Endodermal cell (in vitro differentiated cells): ENCODE measurements at regions not wholly inside any gene's neighbourhood (a gene's known extent, or its start where the extent isn't known, plus 50 kb on each side); places are given as distances from the start of the nearest gene placed in this dataset.
A peak's percentile ranks its signal among the peaks of the same experiment; 100 is the strongest.

ENCODE experiments used
- DNase-seq: peaks from one replicate; pipeline ENCODE4 v3.0.0-alpha.2; 2017
- H3K27ac ChIP-seq: 2 replicates; pipeline ENCODE4 v1.5.1; 2013; ENCODE audit warnings: mild to moderate bottlenecking, low read depth, low read length, moderate library complexity
- H3K27me3 ChIP-seq: 2 replicates; pipeline ENCODE4 v1.6.1; 2013; ENCODE audit warnings: mild to moderate bottlenecking, low read length, moderate library complexity; ENCODE audit not compliant: insufficient read depth, control insufficient read depth, poor library complexity, severe bottlenecking
- H3K36me3 ChIP-seq: 2 replicates; pipeline ENCODE4 v1.7.0; 2013; ENCODE audit warnings: mild to moderate bottlenecking, low read length, moderate library complexity; ENCODE audit not compliant: control insufficient read depth, insufficient read depth
- H3K4me1 ChIP-seq: one replicate; pipeline ENCODE4 v1.7.0; 2013; ENCODE audit warnings: low read length; ENCODE audit not compliant: control insufficient read depth, insufficient read depth
- H3K4me3 ChIP-seq: 2 replicates; pipeline ENCODE4 v1.5.1; 2013; ENCODE audit warnings: mild to moderate bottlenecking, low read length, moderate library complexity
- H3K9ac ChIP-seq: 2 replicates; pipeline ENCODE4 v1.6.1; 2013; ENCODE audit warnings: mild to moderate bottlenecking, low read length, moderate library complexity; ENCODE audit not compliant: poor library complexity, severe bottlenecking; ENCODE audit errors: extremely low read depth
- H3K9me3 ChIP-seq: 2 replicates; pipeline ENCODE4 v1.6.1; 2013; ENCODE audit warnings: mild to moderate bottlenecking, low read length, moderate library complexity; ENCODE audit not compliant: control insufficient read depth
- H3K27ac Mint-ChIP-seq: 2 replicates; pipeline ENCODE4 v1.8.0; 2020; ENCODE audit warnings: mixed read lengths
- H3K27me3 Mint-ChIP-seq: 2 replicates; pipeline ENCODE4 v1.8.0; 2021; ENCODE audit warnings: mild to moderate bottlenecking, mixed read lengths; ENCODE audit not compliant: insufficient read depth
- H3K36me3 Mint-ChIP-seq: 2 replicates; pipeline ENCODE4 v1.8.0; 2020; ENCODE audit warnings: low read depth, mixed read lengths
- H3K4me1 Mint-ChIP-seq: 2 replicates; pipeline ENCODE4 v1.8.0; 2020; ENCODE audit warnings: mixed read lengths
- H3K4me3 Mint-ChIP-seq: 2 replicates; pipeline ENCODE4 v1.8.0; 2020; ENCODE audit warnings: mild to moderate bottlenecking, moderate library complexity, mixed read lengths
- H3K9me3 Mint-ChIP-seq: 2 replicates; pipeline ENCODE4 v1.8.0; 2020; ENCODE audit warnings: mild to moderate bottlenecking, mixed read lengths
- CTCF ChIP-seq: fragments of 200-600 bp; sonication (generic); conservative IDR thresholded peaks from 2 replicates; pipeline ENCODE4 v1.5.0; 2021; ENCODE audit warnings: antibody characterized with exemption, mild to moderate bottlenecking
- WGBS, 2 experiments: methylation state at CpG; one replicate each; pipeline versions ENCODE4 v1.1.5 to v1.1.7; 2013; ENCODE audit warnings: missing lambda C conversion rate in 2 of 2, mixed read lengths in 1 of 2; ENCODE audit not compliant: insufficient coverage in 1 of 2, insufficient read length in 1 of 2; 5-methylcytosine and 5-hydroxymethylcytosine counted together

GRCh38 chr6:145159921-145160320 is 575.4 kb downstream of the EPM2A start:
- peaks cover 6% of the 10 kb centered on the region for H3K36me3 Mint-ChIP-seq
- no peak overlapping the region for H3K4me3 Mint-ChIP-seq
- Histone ChIP-seq H3K36me3 (no peaks in the 10 kb centered on the region), H3K27ac (no peak overlapping the region), H3K27me3 (no peaks in the 10 kb centered on the region), H3K9me3 (peaks cover 20% of the 10 kb centered on the region), H3K4me1 (no peaks in the 10 kb centered on the region), H3K4me3 (no peak overlapping the region), H3K9ac (no peak overlapping the region)
- DNase-seq, result no peak
- H3K4me1 Mint-ChIP-seq, result no peaks in the 10 kb centered on the region
- H3K27ac Mint-ChIP-seq, result no peak overlapping the region
- peaks cover 24% of the 10 kb centered on the region for H3K9me3 Mint-ChIP-seq
- no peaks in the 10 kb centered on the region for H3K27me3 Mint-ChIP-seq
- no peak for TF ChIP-seq CTCF

DNA sequence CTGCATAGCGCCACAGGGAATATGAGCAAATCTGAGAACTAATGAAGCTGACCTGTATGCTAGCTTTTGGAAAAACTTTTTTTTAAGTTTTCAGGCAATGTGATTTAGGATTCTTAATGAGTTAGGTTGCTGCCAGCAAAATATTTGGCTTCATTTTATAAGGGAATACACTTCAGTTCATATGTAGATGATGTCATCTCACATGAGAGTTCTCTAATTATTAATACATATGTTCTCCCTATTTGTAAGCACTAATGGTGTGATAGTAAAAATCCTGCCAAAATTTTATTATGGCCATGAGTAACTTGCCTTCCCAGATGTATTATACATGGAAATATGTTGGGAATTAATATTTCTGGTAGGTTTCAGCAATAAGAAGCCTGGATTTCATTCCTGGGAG is 573.8 kb downstream of the EPM2A start:
- Histone ChIP-seq H3K9me3 (peaks cover 20% of the 10 kb centered on the region), H3K4me3 (no peak overlapping the region), H3K27ac (no peak overlapping the region), H3K4me1 (no peaks in the 10 kb centered on the region), H3K36me3 (no peaks in the 10 kb centered on the region), H3K27me3 (no peaks in the 10 kb centered on the region), H3K9ac (no peak overlapping the region)
- no peaks in the 10 kb centered on the region for H3K4me1 Mint-ChIP-seq
- 95% methylated on average over 1 of the region's 1 CpG; no CpG with 5 or more reads in 1 of the 2 experiments for WGBS, 2 experiments
- H3K9me3 Mint-ChIP-seq, result peaks cover 27% of the 10 kb centered on the region
- H3K36me3 Mint-ChIP-seq, result peaks cover 6% of the 10 kb centered on the region
- H3K4me3 Mint-ChIP-seq, result no peak overlapping the region
- TF ChIP-seq CTCF, result no peak
- no peak for DNase-seq
- no peak overlapping the region for H3K27ac Mint-ChIP-seq
- H3K27me3 Mint-ChIP-seq, result no peaks in the 10 kb centered on the region

GRCh38 chr6:145169726-145170224 is 565.5 kb downstream of the EPM2A start:
- H3K27me3 ChIP-seq, result no peaks in the 10 kb centered on the region
- peak; percentile 67 for DNase-seq
- Mint-ChIP-seq H3K27ac (no peak overlapping the region), H3K4me1 (peaks cover 6% of the 10 kb centered on the region), H3K36me3 (no peaks in the 10 kb centered on the region), H3K9me3 (peaks cover 3% of the 10 kb centered on the region), H3K27me3 (no peaks in the 10 kb centered on the region), H3K4me3 (no peak overlapping the region)
- H3K4me3 ChIP-seq, result no peak overlapping the region
- H3K27ac ChIP-seq, result no peak overlapping the region
- no peak overlapping the region for H3K9ac ChIP-seq
- H3K36me3 ChIP-seq, result no peaks in the 10 kb centered on the region
- no peaks in the 10 kb centered on the region for H3K4me1 ChIP-seq
- no peaks in the 10 kb centered on the region for H3K9me3 ChIP-seq
- WGBS, 2 experiments, result 86 to 90% methylated on average over 1 to 2 of the region's 2 CpGs
- TF ChIP-seq CTCF, result no peak
